ENCODE measurements at regions not wholly inside any gene's neighbourhood (a gene's known extent, or its start where the extent isn't known, plus 50 kb on each side); places are given as distances from the start of the nearest gene placed in this dataset.

DNA sequence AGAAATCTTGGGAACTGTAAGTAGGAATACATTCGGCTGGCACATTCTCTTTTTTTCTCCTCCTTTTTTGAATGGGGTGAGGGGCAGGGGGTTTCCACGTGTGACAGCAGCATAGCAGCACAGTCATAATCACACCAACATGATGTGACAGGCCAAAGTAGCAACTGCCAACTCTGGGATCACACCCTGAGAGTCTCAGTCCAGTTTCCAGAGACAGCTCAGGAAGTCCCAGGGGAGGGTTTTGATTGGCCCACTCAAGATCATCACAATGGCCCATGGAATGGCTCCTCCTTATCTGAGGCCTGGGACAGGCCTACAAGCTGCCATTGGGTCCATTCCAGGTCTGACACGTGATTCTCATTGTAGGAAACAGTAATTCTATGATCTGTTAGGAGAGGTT, 207.1 kb upstream of the ASIC2 start:
- peak; percentile 90 for ATAC-seq
- intact Hi-C loops (cut with micrococcal nuclease; ENCODE audit: unreplicated experiment) (loop anchor here (1.0 kb wide), 1 partner anchor 41 kb away; no protein-coding TSS in a partner anchor), in situ Hi-C loops (cut with MboI) (no loop called here)
- Histone ChIP-seq H2AFZ (ENCODE audit: control insufficient read depth, low read depth, low read length) (no peak overlapping the region), H3K4me3 (no peak overlapping the region), H3K27ac (ENCODE audit: control insufficient read depth, insufficient read depth) (no peak overlapping the region), H3K4me2 (ENCODE audit: control insufficient read depth, insufficient read depth) (no peak overlapping the region), H4K20me1 (ENCODE audit: control insufficient read depth, insufficient read depth) (no peaks in the 10 kb centered on the region), H3K79me2 (ENCODE audit: control insufficient read depth, insufficient read depth, low read length) (no peaks in the 10 kb centered on the region), H3K27me3 (replicated peaks in 1 of 2; ENCODE audit: control insufficient read depth in 2 of 2, insufficient read depth in 2 of 2, low read length in 1 of 2) (no peaks in the 10 kb centered on the region), H3K36me3 (ENCODE audit: control insufficient read depth in 2 of 2, insufficient read depth in 2 of 2, low read length in 1 of 2) (no peaks in the 10 kb centered on the region), H3K9me3 (replicated peaks; ENCODE audit: control insufficient read depth, insufficient read depth, low read length) (no peaks in the 10 kb centered on the region), H3K9ac (ENCODE audit: control insufficient read depth, insufficient read depth, low read length) (no peak overlapping the region), H3K4me1 (ENCODE audit: control insufficient read depth, insufficient read depth, low read length) (no peaks in the 10 kb centered on the region)
- ChIA-PET RAD21 (ENCODE audit: unreplicated experiment) (interaction anchor here (2.4 kb wide), 1 partner anchor 40 kb away, joined by 23 read pairs; no protein-coding TSS in a partner anchor), SMC1A (ENCODE audit: uncharacterized antibody, unreplicated experiment) (interaction anchor here (0.6 to 2.2 kb wide), 3 partner anchors 12 to 413 kb away, joined by 3 to 19 read pairs (median 7); no protein-coding TSS in a partner anchor), CTCF (no interaction called here), POLR2A (interaction anchor here (1.5 kb wide), 1 partner anchor 41 kb away, joined by 6 read pairs; no protein-coding TSS in a partner anchor)
- no peak for FAIRE-seq
- WGBS (ENCODE audit: insufficient coverage, insufficient replicate concordance, low lambda C conversion rate, missing lambda C conversion rate) = 3% methylated on average over 3 of the region's 3 CpGs
- BruUV-seq (replicated peaks) = no TSS peak
- peak; percentile 17 for DNase-seq (ENCODE audit: low read depth, low spot score)
- TF ChIP-seq RELB (IDR thresholded peaks at IDR 0.05; ENCODE audit: low read depth) (peak; percentile 89), IKZF1 (conservative IDR thresholded peaks at IDR 0.05) (peak; percentile 82), MEF2B (IDR thresholded peaks at IDR 0.05; ENCODE audit: partially characterized antibody, poor library complexity, severe bottlenecking) (peak; percentile 90), ZNF687 (IDR thresholded peaks at IDR 0.05) (peak; percentile 37; the same call in 1 of the 2 replicates), MEF2A (IDR thresholded peaks at IDR 0.05; ENCODE audit: insufficient read depth, low read depth, low read length) (no peak), NR2C2 (IDR thresholded peaks at IDR 0.05; ENCODE audit: borderline replicate concordance, control insufficient read depth, insufficient read length, low read depth) (no peak), NR2C1 (IDR thresholded peaks at IDR 0.05) (no peak)
- TF ChIP-seq, protein P1, sequence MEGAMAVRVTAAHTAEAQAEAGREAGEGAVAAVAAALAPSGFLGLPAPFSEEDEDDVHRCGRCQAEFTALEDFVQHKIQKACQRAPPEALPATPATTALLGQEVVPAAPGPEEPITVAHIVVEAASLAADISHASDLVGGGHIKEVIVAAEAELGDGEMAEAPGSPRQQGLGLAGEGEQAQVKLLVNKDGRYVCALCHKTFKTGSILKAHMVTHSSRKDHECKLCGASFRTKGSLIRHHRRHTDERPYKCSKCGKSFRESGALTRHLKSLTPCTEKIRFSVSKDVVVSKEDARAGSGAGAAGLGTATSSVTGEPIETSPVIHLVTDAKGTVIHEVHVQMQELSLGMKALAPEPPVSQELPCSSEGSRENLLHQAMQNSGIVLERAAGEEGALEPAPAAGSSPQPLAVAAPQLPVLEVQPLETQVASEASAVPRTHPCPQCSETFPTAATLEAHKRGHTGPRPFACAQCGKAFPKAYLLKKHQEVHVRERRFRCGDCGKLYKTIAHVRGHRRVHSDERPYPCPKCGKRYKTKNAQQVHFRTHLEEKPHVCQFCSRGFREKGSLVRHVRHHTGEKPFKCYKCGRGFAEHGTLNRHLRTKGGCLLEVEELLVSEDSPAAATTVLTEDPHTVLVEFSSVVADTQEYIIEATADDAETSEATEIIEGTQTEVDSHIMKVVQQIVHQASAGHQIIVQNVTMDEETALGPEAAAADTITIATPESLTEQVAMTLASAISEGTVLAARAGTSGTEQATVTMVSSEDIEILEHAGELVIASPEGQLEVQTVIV (IDR thresholded peaks at IDR 0.05; ENCODE audit: borderline replicate concordance, partially characterized antibody) = no peak
- TF ChIP-seq, protein P2, sequence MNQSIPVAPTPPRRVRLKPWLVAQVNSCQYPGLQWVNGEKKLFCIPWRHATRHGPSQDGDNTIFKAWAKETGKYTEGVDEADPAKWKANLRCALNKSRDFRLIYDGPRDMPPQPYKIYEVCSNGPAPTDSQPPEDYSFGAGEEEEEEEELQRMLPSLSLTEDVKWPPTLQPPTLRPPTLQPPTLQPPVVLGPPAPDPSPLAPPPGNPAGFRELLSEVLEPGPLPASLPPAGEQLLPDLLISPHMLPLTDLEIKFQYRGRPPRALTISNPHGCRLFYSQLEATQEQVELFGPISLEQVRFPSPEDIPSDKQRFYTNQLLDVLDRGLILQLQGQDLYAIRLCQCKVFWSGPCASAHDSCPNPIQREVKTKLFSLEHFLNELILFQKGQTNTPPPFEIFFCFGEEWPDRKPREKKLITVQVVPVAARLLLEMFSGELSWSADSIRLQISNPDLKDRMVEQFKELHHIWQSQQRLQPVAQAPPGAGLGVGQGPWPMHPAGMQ (IDR thresholded peaks at IDR 0.05; ENCODE audit: borderline replicate concordance) = no peak
- TF ChIP-seq, protein P3, sequence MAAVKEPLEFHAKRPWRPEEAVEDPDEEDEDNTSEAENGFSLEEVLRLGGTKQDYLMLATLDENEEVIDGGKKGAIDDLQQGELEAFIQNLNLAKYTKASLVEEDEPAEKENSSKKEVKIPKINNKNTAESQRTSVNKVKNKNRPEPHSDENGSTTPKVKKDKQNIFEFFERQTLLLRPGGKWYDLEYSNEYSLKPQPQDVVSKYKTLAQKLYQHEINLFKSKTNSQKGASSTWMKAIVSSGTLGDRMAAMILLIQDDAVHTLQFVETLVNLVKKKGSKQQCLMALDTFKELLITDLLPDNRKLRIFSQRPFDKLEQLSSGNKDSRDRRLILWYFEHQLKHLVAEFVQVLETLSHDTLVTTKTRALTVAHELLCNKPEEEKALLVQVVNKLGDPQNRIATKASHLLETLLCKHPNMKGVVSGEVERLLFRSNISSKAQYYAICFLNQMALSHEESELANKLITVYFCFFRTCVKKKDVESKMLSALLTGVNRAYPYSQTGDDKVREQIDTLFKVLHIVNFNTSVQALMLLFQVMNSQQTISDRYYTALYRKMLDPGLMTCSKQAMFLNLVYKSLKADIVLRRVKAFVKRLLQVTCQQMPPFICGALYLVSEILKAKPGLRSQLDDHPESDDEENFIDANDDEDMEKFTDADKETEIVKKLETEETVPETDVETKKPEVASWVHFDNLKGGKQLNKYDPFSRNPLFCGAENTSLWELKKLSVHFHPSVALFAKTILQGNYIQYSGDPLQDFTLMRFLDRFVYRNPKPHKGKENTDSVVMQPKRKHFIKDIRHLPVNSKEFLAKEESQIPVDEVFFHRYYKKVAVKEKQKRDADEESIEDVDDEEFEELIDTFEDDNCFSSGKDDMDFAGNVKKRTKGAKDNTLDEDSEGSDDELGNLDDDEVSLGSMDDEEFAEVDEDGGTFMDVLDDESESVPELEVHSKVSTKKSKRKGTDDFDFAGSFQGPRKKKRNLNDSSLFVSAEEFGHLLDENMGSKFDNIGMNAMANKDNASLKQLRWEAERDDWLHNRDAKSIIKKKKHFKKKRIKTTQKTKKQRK (IDR thresholded peaks at IDR 0.05; ENCODE audit: low read depth, low read length) = no peak

Data from GM12878 (cell line).